Effector memory CD8-positive, alpha-beta T cell (primary cell): ENCODE measurements at regions not wholly inside any gene's neighbourhood (a gene's known extent, or its start where the extent isn't known, plus 50 kb on each side); places are given as distances from the start of the nearest gene placed in this dataset.

Source experiments
- ATAC-seq: fragments of 150-1000 bp; cut with Tn5 transposase; replicated peaks from 2 replicates; pipeline ENCODE4 v1.10.0; 2021; ENCODE audit warnings: mild to moderate bottlenecking, moderate library complexity
- DNase-seq, 3 experiments: peaks; one replicate each; pipeline ENCODE4 v3.0.0; 2021
- H3K27ac Mint-ChIP-seq, 2 donors: one replicate each; pipeline ENCODE4 v1.8.0; 2022; ENCODE audit warnings: mild to moderate bottlenecking in 2 of 2, mixed read lengths in 2 of 2, moderate library complexity in 2 of 2
- H3K27me3 Mint-ChIP-seq, 2 donors: one replicate each; pipeline ENCODE4 v1.8.0; 2022; ENCODE audit warnings: mixed read lengths in 2 of 2
- H3K36me3 Mint-ChIP-seq: one replicate; pipeline ENCODE4 v1.8.0; 2022; ENCODE audit warnings: mild to moderate bottlenecking, moderate library complexity, mixed read lengths; ENCODE audit not compliant: insufficient read depth
- H3K4me1 Mint-ChIP-seq, 2 donors: one replicate each; pipeline ENCODE4 v1.8.0; 2022; ENCODE audit warnings: low read depth in 2 of 2, mixed read lengths in 2 of 2
- H3K4me3 Mint-ChIP-seq, 2 donors: one replicate each; pipeline ENCODE4 v1.8.0; 2022; ENCODE audit warnings: mild to moderate bottlenecking in 2 of 2, mixed read lengths in 2 of 2, moderate library complexity in 2 of 2
- H3K9me3 Mint-ChIP-seq, 2 donors: one replicate each; pipeline ENCODE4 v1.8.0; 2022; ENCODE audit warnings: mixed read lengths in 2 of 2

GRCh38 chr10:108086502-108086901 lies 922.0 kb upstream of the SORCS1 start:
- Mint-ChIP-seq H3K27me3 (no peaks in the 10 kb centered on the region), H3K4me1 (no peaks in the 10 kb centered on the region), H3K36me3 (no peaks in the 10 kb centered on the region), H3K27ac (no peak overlapping the region), H3K4me3 (no peak overlapping the region), H3K9me3 (peaks cover 0 to 2% of the 10 kb centered on the region in 2 donors)
- ATAC-seq (no peak), DNase-seq (no peak)

- H3K4me1 Mint-ChIP-seq = no peaks in the 10 kb centered on the region
- peaks cover 3 to 7% of the 10 kb centered on the region in 2 donors for H3K9me3 Mint-ChIP-seq
- no peak for ATAC-seq
- H3K27ac Mint-ChIP-seq = no peak overlapping the region
- H3K4me3 Mint-ChIP-seq = no peak overlapping the region
- no peak for DNase-seq
- H3K36me3 Mint-ChIP-seq = no peaks in the 10 kb centered on the region
- H3K27me3 Mint-ChIP-seq = no peaks in the 10 kb centered on the region
Measured at GRCh38 chr10:108082596-108082995, 918.1 kb upstream of the SORCS1 start.

GRCh38 chr10:108078263-108078662 lies 913.8 kb upstream of the SORCS1 start:
- no peak for ATAC-seq
- no peak overlapping the region for H3K27ac Mint-ChIP-seq
- H3K4me1 Mint-ChIP-seq = no peaks in the 10 kb centered on the region

GRCh38 chr10:108072466-108072865 lies 908.0 kb upstream of the SORCS1 start:
- ATAC-seq = no peak
- Mint-ChIP-seq H3K9me3 (peaks cover 9 to 23% of the 10 kb centered on the region in 2 donors), H3K4me3 (no peak overlapping the region)

More at GRCh38 chr10:108078263-108078662, 913.8 kb upstream of the SORCS1 start:
- no peak for DNase-seq
- Mint-ChIP-seq H3K27me3 (no peaks in the 10 kb centered on the region), H3K9me3 (peaks cover 8 to 9% of the 10 kb centered on the region in 2 donors), H3K36me3 (no peaks in the 10 kb centered on the region), H3K4me3 (no peak overlapping the region)

GRCh38 chr10:108070789-108071188 lies 906.3 kb upstream of the SORCS1 start:
- no peak for DNase-seq
- no peak overlapping the region for H3K27ac Mint-ChIP-seq
- no peak overlapping the region for H3K4me3 Mint-ChIP-seq
- H3K4me1 Mint-ChIP-seq = no peaks in the 10 kb centered on the region
- no peaks in the 10 kb centered on the region for H3K36me3 Mint-ChIP-seq
- H3K9me3 Mint-ChIP-seq = peaks cover 7 to 22% of the 10 kb centered on the region in 2 donors
- no peak for ATAC-seq
- H3K27me3 Mint-ChIP-seq = no peaks in the 10 kb centered on the region

More at GRCh38 chr10:108072466-108072865, 908.0 kb upstream of the SORCS1 start:
- Mint-ChIP-seq H3K27me3 (no peaks in the 10 kb centered on the region), H3K4me1 (no peaks in the 10 kb centered on the region), H3K27ac (no peak overlapping the region), H3K36me3 (no peaks in the 10 kb centered on the region)
- no peak for DNase-seq

GRCh38 chr10:108069096-108069495 lies 904.6 kb upstream of the SORCS1 start:
- Mint-ChIP-seq H3K36me3 (no peaks in the 10 kb centered on the region), H3K4me3 (no peak overlapping the region), H3K9me3 (peaks cover 10 to 30% of the 10 kb centered on the region in 2 donors), H3K4me1 (no peaks in the 10 kb centered on the region), H3K27ac (no peak overlapping the region), H3K27me3 (no peaks in the 10 kb centered on the region)
- no peak for ATAC-seq
- DNase-seq = no peak

- H3K27me3 Mint-ChIP-seq = no peaks in the 10 kb centered on the region
- no peak overlapping the region for H3K27ac Mint-ChIP-seq
- no peaks in the 10 kb centered on the region for H3K4me1 Mint-ChIP-seq
- no peak overlapping the region for H3K4me3 Mint-ChIP-seq
- ATAC-seq = no peak
- no peak for DNase-seq
- H3K36me3 Mint-ChIP-seq = no peaks in the 10 kb centered on the region
- peaks cover 18 to 23% of the 10 kb centered on the region in 2 donors for H3K9me3 Mint-ChIP-seq
Measured at GRCh38 chr10:108064746-108065260, 900.3 kb upstream of the SORCS1 start.

- Mint-ChIP-seq H3K36me3 (no peaks in the 10 kb centered on the region), H3K4me1 (no peaks in the 10 kb centered on the region), H3K27ac (no peak overlapping the region), H3K9me3 (peaks cover 17 to 19% of the 10 kb centered on the region in 2 donors), H3K4me3 (no peak overlapping the region), H3K27me3 (no peaks in the 10 kb centered on the region)
- no peak for DNase-seq
- no peak for ATAC-seq
Measured at GRCh38 chr10:108060246-108060645, 895.7 kb upstream of the SORCS1 start.

GRCh38 chr10:108055506-108055905 lies 891.0 kb upstream of the SORCS1 start:
- no peak for DNase-seq
- Mint-ChIP-seq H3K4me1 (no peaks in the 10 kb centered on the region), H3K27me3 (no peaks in the 10 kb centered on the region)

GRCh38 chr10:108052981-108053380 lies 888.5 kb upstream of the SORCS1 start:
- peaks cover 19 to 37% of the 10 kb centered on the region in 2 donors for H3K9me3 Mint-ChIP-seq
- DNase-seq (no peak), ATAC-seq (no peak)
- H3K27me3 Mint-ChIP-seq = no peaks in the 10 kb centered on the region
- no peaks in the 10 kb centered on the region for H3K4me1 Mint-ChIP-seq
- H3K27ac Mint-ChIP-seq = no peak overlapping the region
- H3K36me3 Mint-ChIP-seq = no peaks in the 10 kb centered on the region
- H3K4me3 Mint-ChIP-seq = no peak overlapping the region

More at GRCh38 chr10:108055506-108055905, 891.0 kb upstream of the SORCS1 start:
- no peak overlapping the region for H3K27ac Mint-ChIP-seq
- H3K36me3 Mint-ChIP-seq = no peaks in the 10 kb centered on the region
- H3K9me3 Mint-ChIP-seq = peaks cover 19 to 24% of the 10 kb centered on the region in 2 donors
- ATAC-seq = no peak
- no peak overlapping the region for H3K4me3 Mint-ChIP-seq

GRCh38 chr10:108051218-108051617 lies 886.7 kb upstream of the SORCS1 start:
- Mint-ChIP-seq H3K36me3 (no peaks in the 10 kb centered on the region), H3K27ac (no peak overlapping the region), H3K4me1 (no peaks in the 10 kb centered on the region), H3K4me3 (no peak overlapping the region), H3K9me3 (peaks cover 18 to 41% of the 10 kb centered on the region in 2 donors), H3K27me3 (no peaks in the 10 kb centered on the region)
- DNase-seq (no peak), ATAC-seq (no peak)

GRCh38 chr10:108050626-108051025 lies 886.1 kb upstream of the SORCS1 start:
- Mint-ChIP-seq H3K9me3 (peaks cover 15 to 35% of the 10 kb centered on the region in 2 donors), H3K36me3 (no peaks in the 10 kb centered on the region), H3K27ac (no peak overlapping the region), H3K4me3 (no peak overlapping the region), H3K27me3 (no peaks in the 10 kb centered on the region), H3K4me1 (no peaks in the 10 kb centered on the region)
- DNase-seq = no peak
- no peak for ATAC-seq

GRCh38 chr10:108049668-108050067 lies 885.2 kb upstream of the SORCS1 start:
- no peaks in the 10 kb centered on the region for H3K36me3 Mint-ChIP-seq
- no peaks in the 10 kb centered on the region for H3K27me3 Mint-ChIP-seq
- no peaks in the 10 kb centered on the region for H3K4me1 Mint-ChIP-seq
- no peak overlapping the region for H3K27ac Mint-ChIP-seq
- no peak for DNase-seq
- no peak overlapping the region for H3K4me3 Mint-ChIP-seq
- peaks cover 15 to 34% of the 10 kb centered on the region in 2 donors for H3K9me3 Mint-ChIP-seq
- no peak for ATAC-seq

- DNase-seq (no peak), ATAC-seq (no peak)
- no peaks in the 10 kb centered on the region for H3K27me3 Mint-ChIP-seq
- peaks cover 13 to 34% of the 10 kb centered on the region in 2 donors for H3K9me3 Mint-ChIP-seq
- H3K4me3 Mint-ChIP-seq = no peak overlapping the region
- H3K27ac Mint-ChIP-seq = no peak overlapping the region
- no peaks in the 10 kb centered on the region for H3K36me3 Mint-ChIP-seq
- no peaks in the 10 kb centered on the region for H3K4me1 Mint-ChIP-seq
Measured at GRCh38 chr10:108048898-108049297, 884.4 kb upstream of the SORCS1 start.
